GM23338 (cell line): ENCODE measurements at regions not wholly inside any gene's neighbourhood (a gene's known extent, or its start where the extent isn't known, plus 50 kb on each side); places are given as distances from the start of the nearest gene placed in this dataset.

Experiments used
- ATAC-seq: fragments of 200-7000 bp; cut with Tn5 transposase; 3 replicates; pipeline ENCODE4 v1.9.1; 2020
- DNase-seq: peaks from one replicate; pipeline ENCODE4 v3.0.0-alpha.2; 2015; ENCODE audit warnings: low spot score
- H2AFZ ChIP-seq: fragments of 200-600 bp; sonication (generic); 2 replicates; pipeline ENCODE4 v1.8.0; 2016; ENCODE audit warnings: antibody characterized with exemption, mild to moderate bottlenecking, moderate library complexity
- H3F3A ChIP-seq: fragments of 200-600 bp; sonication (generic); replicated peaks from 2 replicates; pipeline ENCODE4 v1.8.0; 2017; ENCODE audit warnings: antibody characterized with exemption, mixed run types, low read depth
- H3K27ac ChIP-seq: fragments of 200-600 bp; sonication (generic); 2 replicates; pipeline ENCODE4 v1.6.1; 2016; ENCODE audit warnings: low read depth
- H3K27me3 ChIP-seq: fragments of 200-600 bp; sonication (generic); 2 replicates; pipeline ENCODE4 v1.8.0; 2016; ENCODE audit warnings: mild to moderate bottlenecking, mixed run types, moderate library complexity; ENCODE audit not compliant: insufficient read depth
- H3K36me3 ChIP-seq: fragments of 200-600 bp; sonication (generic); 2 replicates; pipeline ENCODE4 v1.8.0; 2016; ENCODE audit warnings: mild to moderate bottlenecking; ENCODE audit not compliant: insufficient read depth
- H3K4me1 ChIP-seq: fragments of 200-600 bp; sonication (generic); 2 replicates; pipeline ENCODE4 v1.8.0; 2016; ENCODE audit warnings: mild to moderate bottlenecking, moderate library complexity; ENCODE audit not compliant: insufficient read depth
- H3K4me2 ChIP-seq: fragments of 200-600 bp; sonication (generic); 2 replicates; pipeline ENCODE4 v1.7.1; 2017; ENCODE audit warnings: mixed run types
- H3K4me3 ChIP-seq: fragments of 200-600 bp; sonication (generic); 2 replicates; pipeline ENCODE4 v1.6.1; 2016; ENCODE audit warnings: mixed run types
- H3K79me2 ChIP-seq: fragments of 200-600 bp; sonication (generic); replicated peaks from 2 replicates; pipeline ENCODE4 v1.8.0; 2017; ENCODE audit warnings: mild to moderate bottlenecking; ENCODE audit not compliant: insufficient read depth
- H3K9me2 ChIP-seq: fragments of 200-600 bp; sonication (generic); 2 replicates; pipeline ENCODE4 v1.8.0; 2017; ENCODE audit not compliant: insufficient read depth
- H4K20me1 ChIP-seq: fragments of 200-600 bp; sonication (generic); replicated peaks from 2 replicates; pipeline ENCODE4 v1.8.0; 2017; ENCODE audit warnings: mild to moderate bottlenecking; ENCODE audit not compliant: insufficient read depth
- H3K27ac Mint-ChIP-seq: 2 replicates; pipeline ENCODE4 v1.8.0; 2020; ENCODE audit warnings: inconsistent platforms, mild to moderate bottlenecking, moderate library complexity, mixed read lengths
- H3K27me3 Mint-ChIP-seq: 3 replicates; pipeline ENCODE4 v1.8.0; 2022; ENCODE audit warnings: low read depth, mild to moderate bottlenecking, moderate library complexity, mixed read lengths, inconsistent platforms; ENCODE audit not compliant: insufficient read depth, poor library complexity
- H3K36me3 Mint-ChIP-seq: 3 replicates; pipeline ENCODE4 v1.8.0; 2021; ENCODE audit warnings: low read depth, mild to moderate bottlenecking, inconsistent platforms, moderate library complexity, mixed read lengths
- H3K4me1 Mint-ChIP-seq: 3 replicates; pipeline ENCODE4 v1.8.0; 2020; ENCODE audit warnings: mild to moderate bottlenecking, inconsistent platforms, mixed read lengths
- H3K4me3 Mint-ChIP-seq: 3 replicates; pipeline ENCODE4 v1.8.0; 2021; ENCODE audit warnings: moderate library complexity, mild to moderate bottlenecking, inconsistent platforms, mixed read lengths
- H3K9me3 Mint-ChIP-seq: 3 replicates; pipeline ENCODE4 v1.8.0; 2020; ENCODE audit warnings: moderate library complexity, mild to moderate bottlenecking, inconsistent platforms, mixed read lengths
- CREB1 ChIP-seq: fragments of 250-450 bp; sonication (Bioruptor Pico); IDR thresholded peaks from 2 replicates; pipeline ENCODE4 v1.5.0; 2020; ENCODE audit warnings: low read depth, mild to moderate bottlenecking, moderate library complexity
- CTCF ChIP-seq, 2 experiments: fragments of 200-600 bp in 1 of 2; sonication (generic) in 1 of 2; conservative IDR thresholded peaks; 2 replicates each; pipeline versions ENCODE4 v1.5.1 to v1.6.1; 2016 to 2017; ENCODE audit warnings: antibody characterized with exemption in 2 of 2, low read depth in 2 of 2, mild to moderate bottlenecking in 2 of 2, moderate library complexity in 1 of 2
- ETS1 ChIP-seq: IDR thresholded peaks from 2 replicates; pipeline ENCODE4 v1.6.1; 2016; ENCODE audit warnings: antibody characterized with exemption
- EZH2 ChIP-seq: fragments of 200-600 bp; sonication (generic); IDR thresholded peaks from one replicate; pipeline ENCODE4 v1.8.0; 2017; ENCODE audit warnings: antibody characterized with exemption, mild to moderate bottlenecking, low read depth; ENCODE audit not compliant: unreplicated experiment
- EZH2phosphoT487 ChIP-seq: fragments of 200-600 bp; sonication (generic); IDR thresholded peaks from one replicate; pipeline ENCODE4 v1.8.1; 2018; ENCODE audit warnings: antibody characterized with exemption; ENCODE audit not compliant: unreplicated experiment
- JUNB ChIP-seq: IDR thresholded peaks from one replicate; pipeline ENCODE4 v1.6.1; 2016; ENCODE audit warnings: antibody characterized with exemption; ENCODE audit not compliant: unreplicated experiment
- NANOG ChIP-seq: IDR thresholded peaks from 2 replicates; pipeline ENCODE4 v1.6.1; 2016; ENCODE audit warnings: antibody characterized with exemption, borderline replicate concordance
- POLR2AphosphoS5 ChIP-seq: IDR thresholded peaks from 2 replicates; pipeline ENCODE4 v1.6.1; 2016; ENCODE audit warnings: antibody characterized with exemption, low read depth
- STAT1 ChIP-seq: IDR thresholded peaks from one replicate; pipeline ENCODE4 v1.6.1; 2016; ENCODE audit warnings: antibody characterized with exemption; ENCODE audit not compliant: unreplicated experiment
- ZNF114 ChIP-seq: fragments of 250-450 bp; sonication (Bioruptor Pico); IDR thresholded peaks from 2 replicates; pipeline ENCODE4 v1.5.0; 2020; ENCODE audit warnings: mild to moderate bottlenecking, moderate library complexity
- ZNF331 ChIP-seq: fragments of 250-450 bp; sonication (Bioruptor Pico); IDR thresholded peaks from 2 replicates; pipeline ENCODE4 v1.5.0; 2020; ENCODE audit warnings: low read depth, mild to moderate bottlenecking, moderate library complexity
- ZNF462 ChIP-seq: fragments of 250-450 bp; sonication (Bioruptor Pico); IDR thresholded peaks from 2 replicates; pipeline ENCODE4 v1.5.0; 2020; ENCODE audit warnings: mild to moderate bottlenecking, moderate library complexity
- TF ChIP-seq, protein P1 (sequence below): IDR thresholded peaks from one replicate; pipeline ENCODE4 v1.6.1; 2018; ENCODE audit warnings: antibody characterized with exemption; ENCODE audit not compliant: unreplicated experiment

- no peak overlapping the region for H3K27ac ChIP-seq
- H3K4me2 ChIP-seq, result no peak overlapping the region
- DNase-seq (no peak), ATAC-seq (no peak)
- H3K4me3 Mint-ChIP-seq, result no peak overlapping the region
- H3K9me3 Mint-ChIP-seq, result peaks cover 81% of the 10 kb centered on the region
- no peaks in the 10 kb centered on the region for H3K27me3 Mint-ChIP-seq
- H3K9me2 ChIP-seq, result no peaks in the 10 kb centered on the region
- no peaks in the 10 kb centered on the region for H3K27me3 ChIP-seq
- H3K79me2 ChIP-seq, result no peaks in the 10 kb centered on the region
- H3K4me1 Mint-ChIP-seq, result no peaks in the 10 kb centered on the region
- H3F3A ChIP-seq, result no peaks in the 10 kb centered on the region
- H4K20me1 ChIP-seq, result no peaks in the 10 kb centered on the region
- TF ChIP-seq NANOG, result no peak
- TF ChIP-seq ZNF114, result no peak
- TF ChIP-seq EZH2phosphoT487, result no peak
- no peak for TF ChIP-seq CTCF (conservative IDR thresholded peaks at IDR 0.05; ENCODE audit: low read depth in 2 of 2)
- no peak for TF ChIP-seq ZNF331 (CRISPR knock-in tag)
- no peak for TF ChIP-seq EZH2
- TF ChIP-seq ZNF462 (CRISPR knock-in tag), result no peak
- TF ChIP-seq POLR2AphosphoS5, result no peak
- TF ChIP-seq CREB1 (CRISPR knock-in tag), result no peak
- TF ChIP-seq JUNB, result no peak
- TF ChIP-seq STAT1, result no peak
- TF ChIP-seq, protein P1, sequence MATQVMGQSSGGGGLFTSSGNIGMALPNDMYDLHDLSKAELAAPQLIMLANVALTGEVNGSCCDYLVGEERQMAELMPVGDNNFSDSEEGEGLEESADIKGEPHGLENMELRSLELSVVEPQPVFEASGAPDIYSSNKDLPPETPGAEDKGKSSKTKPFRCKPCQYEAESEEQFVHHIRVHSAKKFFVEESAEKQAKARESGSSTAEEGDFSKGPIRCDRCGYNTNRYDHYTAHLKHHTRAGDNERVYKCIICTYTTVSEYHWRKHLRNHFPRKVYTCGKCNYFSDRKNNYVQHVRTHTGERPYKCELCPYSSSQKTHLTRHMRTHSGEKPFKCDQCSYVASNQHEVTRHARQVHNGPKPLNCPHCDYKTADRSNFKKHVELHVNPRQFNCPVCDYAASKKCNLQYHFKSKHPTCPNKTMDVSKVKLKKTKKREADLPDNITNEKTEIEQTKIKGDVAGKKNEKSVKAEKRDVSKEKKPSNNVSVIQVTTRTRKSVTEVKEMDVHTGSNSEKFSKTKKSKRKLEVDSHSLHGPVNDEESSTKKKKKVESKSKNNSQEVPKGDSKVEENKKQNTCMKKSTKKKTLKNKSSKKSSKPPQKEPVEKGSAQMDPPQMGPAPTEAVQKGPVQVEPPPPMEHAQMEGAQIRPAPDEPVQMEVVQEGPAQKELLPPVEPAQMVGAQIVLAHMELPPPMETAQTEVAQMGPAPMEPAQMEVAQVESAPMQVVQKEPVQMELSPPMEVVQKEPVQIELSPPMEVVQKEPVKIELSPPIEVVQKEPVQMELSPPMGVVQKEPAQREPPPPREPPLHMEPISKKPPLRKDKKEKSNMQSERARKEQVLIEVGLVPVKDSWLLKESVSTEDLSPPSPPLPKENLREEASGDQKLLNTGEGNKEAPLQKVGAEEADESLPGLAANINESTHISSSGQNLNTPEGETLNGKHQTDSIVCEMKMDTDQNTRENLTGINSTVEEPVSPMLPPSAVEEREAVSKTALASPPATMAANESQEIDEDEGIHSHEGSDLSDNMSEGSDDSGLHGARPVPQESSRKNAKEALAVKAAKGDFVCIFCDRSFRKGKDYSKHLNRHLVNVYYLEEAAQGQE, result no peak
- no peak for TF ChIP-seq ETS1
- no peak overlapping the region for H3K4me3 ChIP-seq
- peaks cover 6% of the 10 kb centered on the region; the same call in 1 of the 3 replicates for H3K36me3 Mint-ChIP-seq
- no peak overlapping the region for H3K27ac Mint-ChIP-seq
- H2AFZ ChIP-seq, result no peak overlapping the region
- H3K4me1 ChIP-seq, result no peaks in the 10 kb centered on the region
- H3K36me3 ChIP-seq, result no peaks in the 10 kb centered on the region; the same call in 1 of the 2 replicates
Measured at GRCh38 chr2:4903656-4904348, 788.4 kb upstream of the SOX11 start.
